ENCODE measurements at regions not wholly inside any gene's neighbourhood (a gene's known extent, or its start where the extent isn't known, plus 50 kb on each side); places are given as distances from the start of the nearest gene placed in this dataset.

DNA sequence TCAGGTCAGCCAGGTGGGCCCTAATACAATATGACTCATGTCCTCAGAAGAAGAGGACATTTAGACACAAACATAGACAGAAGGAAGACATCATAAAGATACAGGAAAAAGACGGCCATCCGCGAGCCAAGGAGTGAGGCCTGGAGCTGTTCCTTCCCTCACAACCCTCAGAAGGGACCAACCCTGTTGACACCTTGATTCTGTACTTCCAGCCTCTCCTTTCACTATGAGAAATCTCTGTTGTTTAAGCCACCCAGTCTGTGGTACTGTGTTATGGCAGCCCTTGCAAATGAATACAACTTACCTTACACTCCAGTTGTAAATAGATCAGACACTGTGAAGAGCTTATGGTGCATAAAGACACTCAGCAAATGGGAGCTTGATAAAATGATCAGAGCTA, 199.7 kb downstream of the SAMD5 start:
- TF ChIP-seq, protein P1, sequence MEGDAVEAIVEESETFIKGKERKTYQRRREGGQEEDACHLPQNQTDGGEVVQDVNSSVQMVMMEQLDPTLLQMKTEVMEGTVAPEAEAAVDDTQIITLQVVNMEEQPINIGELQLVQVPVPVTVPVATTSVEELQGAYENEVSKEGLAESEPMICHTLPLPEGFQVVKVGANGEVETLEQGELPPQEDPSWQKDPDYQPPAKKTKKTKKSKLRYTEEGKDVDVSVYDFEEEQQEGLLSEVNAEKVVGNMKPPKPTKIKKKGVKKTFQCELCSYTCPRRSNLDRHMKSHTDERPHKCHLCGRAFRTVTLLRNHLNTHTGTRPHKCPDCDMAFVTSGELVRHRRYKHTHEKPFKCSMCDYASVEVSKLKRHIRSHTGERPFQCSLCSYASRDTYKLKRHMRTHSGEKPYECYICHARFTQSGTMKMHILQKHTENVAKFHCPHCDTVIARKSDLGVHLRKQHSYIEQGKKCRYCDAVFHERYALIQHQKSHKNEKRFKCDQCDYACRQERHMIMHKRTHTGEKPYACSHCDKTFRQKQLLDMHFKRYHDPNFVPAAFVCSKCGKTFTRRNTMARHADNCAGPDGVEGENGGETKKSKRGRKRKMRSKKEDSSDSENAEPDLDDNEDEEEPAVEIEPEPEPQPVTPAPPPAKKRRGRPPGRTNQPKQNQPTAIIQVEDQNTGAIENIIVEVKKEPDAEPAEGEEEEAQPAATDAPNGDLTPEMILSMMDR (IDR thresholded peaks at IDR 0.05) = no peak
- TF ChIP-seq ZFX (IDR thresholded peaks at IDR 0.05; ENCODE audit: borderline replicate concordance) = no peak
